ENCODE measurements at regions not wholly inside any gene's neighbourhood (a gene's known extent, or its start where the extent isn't known, plus 50 kb on each side); places are given as distances from the start of the nearest gene placed in this dataset.
"Not testable (repeated sequence)": the region's sequence is repeated elsewhere in the genome, so short reads cannot be mapped to it uniquely, and the experiment has no call there.

GRCh38 chr2:39991298-39991697, 212.2 kb upstream of the THUMPD2 start:
- POLR2A ChIA-PET, result no interaction called here
- Mint-ChIP-seq H3K27ac (no peak overlapping the region), H3K4me1 (no peaks in the 10 kb centered on the region), H3K27me3 (no peaks in the 10 kb centered on the region), H3K4me3 (no peak overlapping the region), H3K36me3 (no peaks in the 10 kb centered on the region), H3K9me3 (peaks cover 0 to 13% (median 2%) of the 10 kb centered on the region in 9 donors)
- DNase-seq, result no peak
- ATAC-seq, result no peak

GRCh38 chr2:39990335-39990900, 211.4 kb upstream of the THUMPD2 start:
- POLR2A ChIA-PET, result no interaction called here
- Mint-ChIP-seq H3K27me3 (no peaks in the 10 kb centered on the region), H3K4me1 (no peaks in the 10 kb centered on the region), H3K36me3 (no peaks in the 10 kb centered on the region), H3K9me3 (peaks cover 0 to 20% (median 3%) of the 10 kb centered on the region in 9 donors), H3K4me3 (no peak overlapping the region), H3K27ac (no peak overlapping the region)
- ATAC-seq (no peak), DNase-seq (no peak)

GRCh38 chr2:39989888-39990287, 210.8 kb upstream of the THUMPD2 start:
- no peak overlapping the region for H3K27ac Mint-ChIP-seq
- no peaks in the 10 kb centered on the region for H3K36me3 Mint-ChIP-seq
- ATAC-seq, result no peak
- POLR2A ChIA-PET, result no interaction called here
- no peaks in the 10 kb centered on the region for H3K4me1 Mint-ChIP-seq
- H3K4me3 Mint-ChIP-seq, result no peak overlapping the region
- DNase-seq, result no peak
- H3K27me3 Mint-ChIP-seq, result no peaks in the 10 kb centered on the region
- peaks cover 0 to 20% (median 3%) of the 10 kb centered on the region in 9 donors for H3K9me3 Mint-ChIP-seq

- no peak overlapping the region for H3K4me3 Mint-ChIP-seq
- H3K36me3 Mint-ChIP-seq, result no peaks in the 10 kb centered on the region
- H3K4me1 Mint-ChIP-seq, result no peaks in the 10 kb centered on the region
- peaks cover 0 to 13% (median 3%) of the 10 kb centered on the region in 9 donors for H3K9me3 Mint-ChIP-seq
- DNase-seq (no peak), ATAC-seq (no peak)
- no peak overlapping the region for H3K27ac Mint-ChIP-seq
- POLR2A ChIA-PET, result no interaction called here
- peaks cover 0 to 5% (median 2%) of the 10 kb centered on the region in 5 donors for H3K27me3 Mint-ChIP-seq
These were observed 202.8 kb upstream of the THUMPD2 start for GRCh38 chr2:39981883-39982311.

DNA sequence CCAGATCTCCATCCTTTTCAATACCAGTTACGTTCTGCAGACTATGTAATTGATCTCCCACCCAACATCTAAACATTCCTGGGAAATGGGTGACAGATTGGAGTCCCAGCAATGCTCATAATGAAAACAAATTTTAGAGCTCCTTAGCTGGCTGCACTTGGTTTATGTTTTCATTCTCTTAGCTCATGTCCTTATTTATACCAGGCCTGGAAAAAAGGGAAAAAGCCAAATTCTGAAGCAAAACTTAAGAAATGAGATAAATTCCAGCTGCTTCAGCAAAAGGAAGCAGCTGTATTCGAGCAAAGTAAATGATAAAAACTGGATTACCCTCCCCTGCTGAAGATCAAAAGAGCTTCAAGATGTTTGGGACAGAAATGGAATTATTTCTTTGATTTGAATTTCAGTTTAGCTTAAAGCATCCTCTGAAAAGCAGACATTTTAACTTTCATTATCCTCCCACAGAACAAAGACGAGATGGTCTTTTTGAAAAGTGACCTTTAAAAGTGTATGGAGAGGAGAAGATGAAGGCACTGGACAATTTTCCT, 196.5 kb upstream of the THUMPD2 start:
- no peak for DNase-seq
- ATAC-seq, result no peak
- Mint-ChIP-seq H3K4me1 (no peaks in the 10 kb centered on the region), H3K9me3 (peaks cover 0 to 10% (median 3%) of the 10 kb centered on the region in 9 donors), H3K4me3 (no peak overlapping the region), H3K27me3 (no peaks in the 10 kb centered on the region), H3K36me3 (no peaks in the 10 kb centered on the region), H3K27ac (no peak overlapping the region)
- POLR2A ChIA-PET, result no interaction called here

DNA sequence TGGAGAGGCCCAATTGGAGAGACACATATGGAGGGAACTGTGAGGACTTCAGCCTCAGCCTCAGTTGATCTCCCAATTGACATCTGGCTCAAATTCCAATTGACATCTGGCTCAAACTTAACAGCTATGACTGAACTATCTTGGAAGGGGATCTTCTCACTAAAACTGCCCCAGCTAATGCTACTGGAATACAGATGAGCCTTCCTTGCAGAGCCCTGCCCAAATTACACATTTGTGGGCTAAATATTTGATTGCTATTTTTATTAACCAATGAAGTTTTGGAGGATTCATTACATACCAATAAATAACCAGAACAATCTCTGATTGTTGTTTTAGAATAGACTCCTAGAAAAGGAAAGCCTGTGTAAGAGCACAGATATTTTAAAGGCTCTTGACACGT, 189.0 kb upstream of the THUMPD2 start:
- Mint-ChIP-seq H3K4me3 (no peak overlapping the region), H3K27me3 (peaks cover 0 to 2% (median 0%) of the 10 kb centered on the region in 5 donors), H3K36me3 (no peaks in the 10 kb centered on the region), H3K9me3 (peaks cover 0 to 19% (median 4%) of the 10 kb centered on the region in 9 donors), H3K4me1 (no peaks in the 10 kb centered on the region), H3K27ac (no peak overlapping the region)
- ATAC-seq, result no peak
- DNase-seq, result no peak
- POLR2A ChIA-PET, result no interaction called here

DNA sequence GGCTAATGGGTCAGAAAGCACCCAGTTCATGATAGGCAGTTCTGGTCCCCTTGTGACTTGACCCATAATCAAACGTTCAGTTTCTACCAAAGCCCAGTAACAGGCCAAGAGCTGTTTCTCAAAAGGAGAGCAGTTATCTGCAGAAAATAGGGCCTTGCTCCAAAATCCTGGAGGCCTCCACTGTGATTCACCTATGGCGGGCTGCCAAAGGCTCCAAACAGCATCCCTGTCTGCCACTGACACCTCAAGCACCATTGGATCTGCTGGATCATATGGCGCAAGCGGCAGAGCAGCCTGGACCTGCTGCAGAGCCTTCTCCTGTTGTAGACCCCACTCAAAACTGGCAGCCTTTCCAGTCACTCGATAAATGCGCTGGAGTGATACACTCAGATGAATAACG, 181.6 kb upstream of the THUMPD2 start:
- DNase-seq, POLR2A ChIA-PET, H3K27me3 Mint-ChIP-seq, H3K4me3 Mint-ChIP-seq, H3K9me3 Mint-ChIP-seq, H3K36me3 Mint-ChIP-seq, H3K4me1 Mint-ChIP-seq, H3K27ac Mint-ChIP-seq, ATAC-seq: not testable (repeated sequence)

DNA sequence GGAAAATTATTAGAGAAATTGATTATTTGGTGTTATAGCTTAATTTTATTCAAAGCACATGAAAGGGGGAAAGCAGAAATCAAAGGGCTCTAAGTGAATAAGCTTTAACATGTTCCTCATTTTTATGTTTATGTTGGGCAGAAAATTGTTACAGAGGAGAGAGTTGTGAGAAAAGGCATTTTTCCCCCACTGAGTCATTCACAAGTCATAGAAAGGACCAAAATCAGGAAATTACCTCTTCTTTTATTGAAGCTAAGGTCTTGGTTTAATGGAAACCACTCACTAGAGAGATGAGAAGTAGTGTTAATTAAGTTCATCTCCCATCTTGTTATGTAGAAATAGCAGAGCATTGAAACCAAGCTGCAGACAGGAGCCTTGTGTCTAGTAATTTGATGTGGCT, 175.3 kb upstream of the THUMPD2 start:
- H3K4me3 Mint-ChIP-seq, result no peak overlapping the region
- no peaks in the 10 kb centered on the region for H3K36me3 Mint-ChIP-seq
- POLR2A ChIA-PET, result no interaction called here
- H3K27ac Mint-ChIP-seq, result no peak overlapping the region
- no peak for ATAC-seq
- H3K9me3 Mint-ChIP-seq, result no peaks in the 10 kb centered on the region
- no peak for DNase-seq
- peaks cover 0 to 2% (median 0%) of the 10 kb centered on the region in 5 donors for H3K27me3 Mint-ChIP-seq
- H3K4me1 Mint-ChIP-seq, result no peaks in the 10 kb centered on the region

DNA sequence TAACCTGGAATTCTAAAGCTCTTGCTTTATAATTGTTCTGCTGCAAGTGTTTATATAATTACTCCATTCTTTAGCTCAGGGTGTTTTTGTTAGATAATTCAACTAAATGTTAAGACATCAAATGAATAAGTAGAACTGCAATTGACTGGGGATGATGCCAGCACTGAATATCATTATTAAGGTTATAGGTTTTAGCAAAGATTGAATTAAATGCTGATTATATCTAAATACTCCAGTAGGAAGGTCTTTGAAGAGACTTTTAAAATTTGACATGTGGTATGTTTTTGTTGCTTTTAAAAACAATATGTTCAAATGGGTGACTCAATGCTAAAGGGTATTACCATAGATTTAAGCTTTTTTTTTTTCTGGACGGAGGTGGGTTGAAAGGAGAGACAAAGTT, 170.1 kb upstream of the THUMPD2 start:
- Mint-ChIP-seq H3K9me3 (no peaks in the 10 kb centered on the region), H3K27me3 (peaks cover 0 to 7% (median 2%) of the 10 kb centered on the region in 5 donors), H3K4me1 (no peaks in the 10 kb centered on the region), H3K36me3 (no peaks in the 10 kb centered on the region), H3K27ac (no peak overlapping the region), H3K4me3 (no peak overlapping the region)
- DNase-seq (no peak), ATAC-seq (no peak)
- POLR2A ChIA-PET, result no interaction called here

GRCh38 chr2:39948016-39948719, 169.1 kb upstream of the THUMPD2 start:
- Mint-ChIP-seq H3K9me3 (no peaks in the 10 kb centered on the region), H3K4me3 (no peak overlapping the region), H3K27ac (no peak overlapping the region), H3K27me3 (peaks cover 0 to 7% (median 2%) of the 10 kb centered on the region in 5 donors), H3K36me3 (no peaks in the 10 kb centered on the region), H3K4me1 (no peaks in the 10 kb centered on the region)
- DNase-seq (no peak), ATAC-seq (no peak)
- POLR2A ChIA-PET, result no interaction called here

GRCh38 chr2:39947294-39948015, 168.4 kb upstream of the THUMPD2 start:
- Mint-ChIP-seq H3K9me3 (no peaks in the 10 kb centered on the region), H3K36me3 (no peaks in the 10 kb centered on the region), H3K4me1 (no peaks in the 10 kb centered on the region), H3K4me3 (no peak overlapping the region), H3K27me3 (peaks cover 0 to 7% (median 2%) of the 10 kb centered on the region in 5 donors), H3K27ac (no peak overlapping the region)
- POLR2A ChIA-PET, result no interaction called here
- DNase-seq (no peak), ATAC-seq (no peak)

GRCh38 chr2:39942950-39943349, 163.9 kb upstream of the THUMPD2 start:
- no peaks in the 10 kb centered on the region for H3K36me3 Mint-ChIP-seq
- peaks cover 0 to 7% (median 2%) of the 10 kb centered on the region in 5 donors for H3K27me3 Mint-ChIP-seq
- ATAC-seq, result no peak
- no peak overlapping the region for H3K27ac Mint-ChIP-seq
- H3K4me1 Mint-ChIP-seq, result no peaks in the 10 kb centered on the region
- POLR2A ChIA-PET, result no interaction called here
- DNase-seq, result no peak
- H3K4me3 Mint-ChIP-seq, result no peak overlapping the region
- peaks cover 0 to 6% (median 0%) of the 10 kb centered on the region in 9 donors for H3K9me3 Mint-ChIP-seq

Data from naive thymus-derived CD8-positive, alpha-beta T cell (primary cell).